Sigmoid colon (tissue), 4 donors: ENCODE measurements at regions not wholly inside any gene's neighbourhood (a gene's known extent, or its start where the extent isn't known, plus 50 kb on each side); places are given as distances from the start of the nearest gene placed in this dataset.

ENCODE experiments used
- CTCF ChIP-seq, 4 experiments: fragments of 450-650 bp in 3 of 4; fragments of 200-600 bp in 1 of 4; IDR thresholded peaks; one replicate each; pipeline ENCODE4 v1.5.1; 2016 to 2019; ENCODE audit warnings: antibody characterized with exemption in 4 of 4, mild to moderate bottlenecking in 3 of 4, moderate library complexity in 2 of 4
- EP300 ChIP-seq, 4 donors: sonication (generic); formaldehyde crosslinking; IDR thresholded peaks; one replicate each; pipeline ENCODE4 v1.6.1; 2017; ENCODE audit warnings: antibody characterized with exemption in 4 of 4

- TF ChIP-seq CTCF (IDR thresholded peaks at IDR 0.05) (no peak), EP300 (IDR thresholded peaks at IDR 0.05) (no peak)
Observed at GRCh38 chr12:105812366-105812765, 326.4 kb downstream of the NUAK1 start.
